ENCODE measurements at regions not wholly inside any gene's neighbourhood (a gene's known extent, or its start where the extent isn't known, plus 50 kb on each side); places are given as distances from the start of the nearest gene placed in this dataset.

GRCh38 chr18:8525692-8526091 is 83.5 kb upstream of the RAB12 start:
- no peak for TF ChIP-seq POLR2A (IDR thresholded peaks at IDR 0.05)
- no peak for TF ChIP-seq CTCF (IDR thresholded peaks at IDR 0.05)
